Natural killer cell (primary cell): ENCODE measurements at regions not wholly inside any gene's neighbourhood (a gene's known extent, or its start where the extent isn't known, plus 50 kb on each side); places are given as distances from the start of the nearest gene placed in this dataset.

ENCODE experiments used
- ATAC-seq, 3 donors: fragments of 150-1000 bp in 2 of 3; fragments of 200-7000 bp in 1 of 3; cut with Tn5 transposase; 1 replicate in 1 of 3; 2 replicates in 2 of 3; pipeline ENCODE4 v1.10.0; 2021; ENCODE audit warnings: mild to moderate bottlenecking in 2 of 3, moderate library complexity in 2 of 3
- DNase-seq, 2 donors: peaks; one replicate each; pipeline versions ENCODE4 v3.0.0 to v3.0.0-alpha.2; 2013 to 2021; ENCODE audit warnings: mixed read lengths in 1 of 2
- H3K27ac ChIP-seq: one replicate; pipeline ENCODE4 v1.5.1; 2013; ENCODE audit warnings: mild to moderate bottlenecking, low read length
- H3K27me3 ChIP-seq: one replicate; pipeline ENCODE4 v1.6.1; 2013; ENCODE audit warnings: low read length; ENCODE audit not compliant: control insufficient read depth, insufficient read depth
- H3K36me3 ChIP-seq: one replicate; pipeline ENCODE4 v1.6.1; 2013; ENCODE audit warnings: low read length; ENCODE audit not compliant: control insufficient read depth, insufficient read depth
- H3K4me1 ChIP-seq: one replicate; pipeline ENCODE4 v1.6.1; 2013; ENCODE audit warnings: low read length; ENCODE audit not compliant: control insufficient read depth, insufficient read depth
- H3K4me3 ChIP-seq: one replicate; pipeline ENCODE4 v1.5.1; 2013; ENCODE audit warnings: low read length
- H3K9me3 ChIP-seq: one replicate; pipeline ENCODE4 v1.6.1; 2013; ENCODE audit warnings: low read length; ENCODE audit not compliant: control insufficient read depth, insufficient read depth
- H3K27ac Mint-ChIP-seq, 2 donors: one replicate each; pipeline ENCODE4 v1.8.0; 2022; ENCODE audit warnings: mild to moderate bottlenecking in 2 of 2, mixed read lengths in 2 of 2, moderate library complexity in 1 of 2
- H3K27me3 Mint-ChIP-seq, 2 donors: one replicate each; pipeline ENCODE4 v1.8.0; 2022; ENCODE audit warnings: low read depth in 2 of 2, mixed read lengths in 2 of 2
- H3K36me3 Mint-ChIP-seq: one replicate; pipeline ENCODE4 v1.8.0; 2022; ENCODE audit warnings: mixed read lengths
- H3K4me1 Mint-ChIP-seq, 2 donors: one replicate each; pipeline ENCODE4 v1.8.0; 2022; ENCODE audit warnings: mixed read lengths in 2 of 2
- H3K4me3 Mint-ChIP-seq: one replicate; pipeline ENCODE4 v1.8.0; 2022; ENCODE audit warnings: mild to moderate bottlenecking, moderate library complexity, mixed read lengths
- H3K9me3 Mint-ChIP-seq, 2 donors: one replicate each; pipeline ENCODE4 v1.8.0; 2022; ENCODE audit warnings: mixed read lengths in 2 of 2
- WGBS: methylation state at CpG from one replicate; pipeline ENCODE4 v1.1.7; 2013; ENCODE audit warnings: missing lambda C conversion rate; ENCODE audit not compliant: insufficient coverage; 5-methylcytosine and 5-hydroxymethylcytosine counted together
- intact Hi-C: fragments of 100-400 bp; cut with micrococcal nuclease; formaldehyde crosslinking; loops from one replicate; pipeline ENCODE4 v1.14.2; 2022
- TF ChIP-seq, protein P1 (sequence below): fragments of 200-600 bp; IDR thresholded peaks from one replicate; pipeline ENCODE4 v1.8.0; 2022; ENCODE audit warnings: antibody characterized with exemption

DNA sequence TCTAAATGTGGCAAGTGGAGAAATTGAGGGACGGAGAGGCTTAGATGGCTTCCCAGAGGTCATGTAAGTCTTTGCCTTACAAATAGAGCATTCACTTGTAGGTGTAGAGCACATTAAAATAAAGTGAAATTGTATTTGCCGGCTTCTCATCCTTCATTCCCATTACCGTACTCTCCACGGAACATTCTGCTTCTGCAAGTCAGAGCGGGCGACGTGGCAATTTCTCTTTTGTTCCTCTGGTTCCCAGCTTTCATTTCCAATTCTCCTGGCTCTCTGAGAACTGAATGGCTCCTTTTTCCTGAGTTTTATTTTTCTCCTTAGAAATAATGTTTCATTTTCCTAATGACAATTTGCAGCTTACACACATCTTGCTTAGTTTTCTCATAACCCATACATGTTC lies 51.3 kb upstream of the PFKP start:
- ATAC-seq (no peak), DNase-seq (no peak)
- H3K4me1 ChIP-seq = no peaks in the 10 kb centered on the region
- intact Hi-C loops = no loop called here
- Mint-ChIP-seq H3K4me1 (no peaks in the 10 kb centered on the region), H3K4me3 (no peak overlapping the region), H3K36me3 (peaks cover 5% of the 10 kb centered on the region), H3K27ac (no peak overlapping the region), H3K27me3 (peaks cover 33 to 35% of the 10 kb centered on the region in 2 donors), H3K9me3 (peaks cover 0 to 4% of the 10 kb centered on the region in 2 donors)
- H3K27me3 ChIP-seq = no peaks in the 10 kb centered on the region
- H3K4me3 ChIP-seq = no peak overlapping the region
- H3K27ac ChIP-seq = no peak overlapping the region
- TF ChIP-seq, protein P1, sequence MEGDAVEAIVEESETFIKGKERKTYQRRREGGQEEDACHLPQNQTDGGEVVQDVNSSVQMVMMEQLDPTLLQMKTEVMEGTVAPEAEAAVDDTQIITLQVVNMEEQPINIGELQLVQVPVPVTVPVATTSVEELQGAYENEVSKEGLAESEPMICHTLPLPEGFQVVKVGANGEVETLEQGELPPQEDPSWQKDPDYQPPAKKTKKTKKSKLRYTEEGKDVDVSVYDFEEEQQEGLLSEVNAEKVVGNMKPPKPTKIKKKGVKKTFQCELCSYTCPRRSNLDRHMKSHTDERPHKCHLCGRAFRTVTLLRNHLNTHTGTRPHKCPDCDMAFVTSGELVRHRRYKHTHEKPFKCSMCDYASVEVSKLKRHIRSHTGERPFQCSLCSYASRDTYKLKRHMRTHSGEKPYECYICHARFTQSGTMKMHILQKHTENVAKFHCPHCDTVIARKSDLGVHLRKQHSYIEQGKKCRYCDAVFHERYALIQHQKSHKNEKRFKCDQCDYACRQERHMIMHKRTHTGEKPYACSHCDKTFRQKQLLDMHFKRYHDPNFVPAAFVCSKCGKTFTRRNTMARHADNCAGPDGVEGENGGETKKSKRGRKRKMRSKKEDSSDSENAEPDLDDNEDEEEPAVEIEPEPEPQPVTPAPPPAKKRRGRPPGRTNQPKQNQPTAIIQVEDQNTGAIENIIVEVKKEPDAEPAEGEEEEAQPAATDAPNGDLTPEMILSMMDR = no peak
- no peaks in the 10 kb centered on the region for H3K36me3 ChIP-seq
- 64% methylated on average over 7 of the region's 7 CpGs for WGBS
- no peaks in the 10 kb centered on the region for H3K9me3 ChIP-seq

DNA sequence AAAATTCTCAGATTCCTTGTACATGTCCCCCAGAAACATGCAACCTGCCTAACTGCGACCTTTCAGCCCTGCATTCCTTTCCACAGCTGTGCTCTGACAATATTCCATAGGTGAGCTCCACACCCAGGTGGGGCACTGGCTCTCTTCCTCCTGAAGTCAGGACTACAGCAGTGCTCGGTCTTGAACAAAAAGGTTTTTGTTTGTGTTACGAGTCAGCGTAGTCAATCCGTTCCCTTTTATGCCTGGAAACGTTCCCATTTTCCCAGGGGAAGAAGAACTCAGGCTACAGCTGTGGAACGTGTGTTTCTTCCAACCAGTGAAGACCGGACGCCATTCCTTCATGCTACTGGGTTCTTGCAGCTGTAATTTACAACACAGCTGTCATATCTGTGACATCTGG lies 52.4 kb upstream of the PFKP start:
- H3K36me3 ChIP-seq = no peaks in the 10 kb centered on the region
- peaks cover 5% of the 10 kb centered on the region for H3K36me3 Mint-ChIP-seq
- H3K9me3 Mint-ChIP-seq = peaks cover 0 to 4% of the 10 kb centered on the region in 2 donors
- 85% methylated on average over 9 of the region's 9 CpGs for WGBS
- no peak overlapping the region for H3K27ac ChIP-seq
- DNase-seq = no peak
- no peaks in the 10 kb centered on the region for H3K27me3 ChIP-seq
- intact Hi-C loops = no loop called here
- peaks cover 27 to 31% of the 10 kb centered on the region in 2 donors for H3K27me3 Mint-ChIP-seq
- no peaks in the 10 kb centered on the region for H3K4me1 ChIP-seq
- no peak overlapping the region for H3K4me3 ChIP-seq
- TF ChIP-seq, protein P1 = no peak
- no peak for ATAC-seq
- H3K4me1 Mint-ChIP-seq = no peaks in the 10 kb centered on the region
- H3K9me3 ChIP-seq = no peaks in the 10 kb centered on the region
- no peak overlapping the region for H3K27ac Mint-ChIP-seq
- H3K4me3 Mint-ChIP-seq = no peak overlapping the region

- Mint-ChIP-seq H3K27me3 (peaks cover 42 to 56% of the 10 kb centered on the region in 2 donors), H3K4me3 (no peak overlapping the region), H3K36me3 (peaks cover 5% of the 10 kb centered on the region), H3K9me3 (peaks cover 0 to 4% of the 10 kb centered on the region in 2 donors), H3K27ac (no peak overlapping the region), H3K4me1 (peaks cover 0 to 4% of the 10 kb centered on the region in 2 donors)
- no peaks in the 10 kb centered on the region for H3K27me3 ChIP-seq
- DNase-seq (no peak), ATAC-seq (no peak)
- no peaks in the 10 kb centered on the region for H3K4me1 ChIP-seq
- no peak overlapping the region for H3K4me3 ChIP-seq
- intact Hi-C loops = no loop called here
- TF ChIP-seq, protein P1 = no peak
- H3K36me3 ChIP-seq = no peaks in the 10 kb centered on the region
- no peak overlapping the region for H3K27ac ChIP-seq
- WGBS = 88% methylated on average over 5 of the region's 5 CpGs
- H3K9me3 ChIP-seq = no peaks in the 10 kb centered on the region
Measured at GRCh38 chr10:3012223-3012622, 55.1 kb upstream of the PFKP start.

GRCh38 chr10:3010816-3011460 lies 56.4 kb upstream of the PFKP start:
- Histone ChIP-seq H3K4me1 (no peaks in the 10 kb centered on the region), H3K36me3 (no peaks in the 10 kb centered on the region), H3K4me3 (no peak overlapping the region), H3K9me3 (no peaks in the 10 kb centered on the region), H3K27ac (no peak overlapping the region), H3K27me3 (no peaks in the 10 kb centered on the region)
- DNase-seq (no peak), ATAC-seq (no peak)
- 80% methylated on average over 9 of the region's 10 CpGs for WGBS
- intact Hi-C loops = no loop called here
- TF ChIP-seq, protein P1 = no peak
- no peak overlapping the region for H3K27ac Mint-ChIP-seq
- H3K4me3 Mint-ChIP-seq = no peak overlapping the region
- peaks cover 5% of the 10 kb centered on the region for H3K36me3 Mint-ChIP-seq
- H3K27me3 Mint-ChIP-seq = peaks cover 50 to 67% of the 10 kb centered on the region in 2 donors
- peaks cover 0 to 4% of the 10 kb centered on the region in 2 donors for H3K4me1 Mint-ChIP-seq
- H3K9me3 Mint-ChIP-seq = peaks cover 0 to 4% of the 10 kb centered on the region in 2 donors
